OCI-LY3 (cell line): ENCODE measurements at regions not wholly inside any gene's neighbourhood (a gene's known extent, or its start where the extent isn't known, plus 50 kb on each side); places are given as distances from the start of the nearest gene placed in this dataset.

Experiments used
- H2AFZ ChIP-seq: fragments of 200-600, 300-600 bp; shearing (Covaris generic); 2 replicates; pipeline ENCODE4 v1.6.0; 2014; ENCODE audit warnings: antibody characterized with exemption, low read depth, low read length
- H3K27ac ChIP-seq: fragments of 200-600, 300-600 bp; sonication (generic); 2 replicates; pipeline ENCODE4 v1.5.1; 2014; ENCODE audit warnings: mild to moderate bottlenecking, low read length, moderate library complexity, mixed read lengths
- H3K27me3 ChIP-seq: fragments of 200-600, 300-600 bp; sonication (generic); 2 replicates; pipeline ENCODE4 v1.6.1; 2014; ENCODE audit warnings: low read depth, low read length, mixed read lengths
- H3K36me3 ChIP-seq: fragments of 200-600, 300-600 bp; sonication (generic); replicated peaks from 2 replicates; pipeline ENCODE3; 2014; ENCODE audit warnings: low read depth, low read length, mixed read lengths
- H3K4me1 ChIP-seq: fragments of 300-600, 200-600 bp; sonication (generic); 2 replicates; pipeline ENCODE4 v1.6.1; 2014; ENCODE audit warnings: low read length, mixed read lengths
- H3K4me2 ChIP-seq: fragments of 200-600, 300-600 bp; sonication (generic); 2 replicates; pipeline ENCODE4 v1.6.1; 2014; ENCODE audit warnings: low read length, mixed read lengths
- H3K4me3 ChIP-seq: fragments of 300-600, 200-600 bp; sonication (generic); 2 replicates; pipeline ENCODE4 v1.5.1; 2014; ENCODE audit warnings: antibody characterized with exemption, mild to moderate bottlenecking, low read length, moderate library complexity
- H3K79me2 ChIP-seq: fragments of 300-600, 200-600 bp; shearing (Covaris generic); 2 replicates; pipeline ENCODE4 v1.6.1; 2014; ENCODE audit warnings: mild to moderate bottlenecking, low read length, mixed read lengths
- H3K9ac ChIP-seq: fragments of 300-600, 200-600 bp; shearing (Covaris generic); 2 replicates; pipeline ENCODE4 v1.6.0; 2014; ENCODE audit warnings: mild to moderate bottlenecking, low read length, moderate library complexity
- H3K9me3 ChIP-seq: fragments of 200-600, 300-600 bp; shearing (Covaris generic); 2 replicates; pipeline ENCODE4 v1.6.1; 2014; ENCODE audit warnings: low read length, mixed read lengths; ENCODE audit not compliant: insufficient read depth
- H4K20me1 ChIP-seq: fragments of 200-600, 300-600 bp; sonication (generic); 2 replicates; pipeline ENCODE4 v1.6.1; 2016; ENCODE audit warnings: low read length, mixed read lengths; ENCODE audit not compliant: insufficient read depth
- CTCF ChIP-seq: fragments of 200-600, 300-600 bp; sonication (generic); IDR thresholded peaks from 2 replicates; pipeline ENCODE4 v1.5.1; 2014; ENCODE audit warnings: antibody characterized with exemption, low read length, low read depth
- EZH2phosphoT487 ChIP-seq: fragments of 200-600 bp; shearing (Covaris generic); IDR thresholded peaks from 2 replicates; pipeline ENCODE4 v1.6.1; 2018; ENCODE audit warnings: antibody characterized with exemption, mixed run types, low read depth

DNA sequence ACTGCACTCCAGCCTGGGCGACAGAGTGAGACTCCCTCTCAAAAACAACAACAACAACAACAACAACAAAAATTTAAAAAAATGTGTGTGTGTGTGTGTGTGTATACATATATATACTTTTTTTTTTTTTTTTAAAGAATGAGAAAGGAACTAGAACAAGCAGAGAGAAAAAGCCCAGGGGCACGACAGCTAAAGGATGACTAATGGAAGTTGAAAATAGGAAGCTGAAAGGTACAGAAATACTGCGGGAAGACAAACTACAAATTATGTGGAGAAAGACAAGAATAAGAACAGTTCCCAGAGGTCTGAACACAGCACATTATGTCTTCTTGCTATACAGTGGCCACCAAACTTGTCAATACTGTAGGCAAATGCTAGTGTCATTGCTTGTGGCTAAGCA lies 141.9 kb upstream of the PRSS1 start:
- Histone ChIP-seq H3K4me3 (no peak overlapping the region), H3K9ac (no peak overlapping the region), H3K27ac (no peak overlapping the region), H4K20me1 (no peaks in the 10 kb centered on the region), H3K4me1 (peaks cover 12% of the 10 kb centered on the region), H3K4me2 (no peak overlapping the region), H3K79me2 (no peaks in the 10 kb centered on the region), H2AFZ (no peak overlapping the region), H3K36me3 (no peaks in the 10 kb centered on the region), H3K27me3 (peaks cover 44% of the 10 kb centered on the region), H3K9me3 (no peaks in the 10 kb centered on the region)
- TF ChIP-seq CTCF = no peak
- TF ChIP-seq EZH2phosphoT487 = no peak

GRCh38 chr7:142606081-142606480 lies 143.2 kb upstream of the PRSS1 start:
- Histone ChIP-seq H3K4me1 (peaks cover 15% of the 10 kb centered on the region), H3K9ac (no peak overlapping the region), H4K20me1 (no peaks in the 10 kb centered on the region), H3K27ac (no peak overlapping the region), H3K79me2 (no peaks in the 10 kb centered on the region), H3K36me3 (no peaks in the 10 kb centered on the region), H3K4me3 (no peak overlapping the region), H3K27me3 (peaks cover 49% of the 10 kb centered on the region), H2AFZ (no peak overlapping the region), H3K9me3 (no peaks in the 10 kb centered on the region), H3K4me2 (no peak overlapping the region)
- TF ChIP-seq CTCF (no peak), EZH2phosphoT487 (no peak)

DNA sequence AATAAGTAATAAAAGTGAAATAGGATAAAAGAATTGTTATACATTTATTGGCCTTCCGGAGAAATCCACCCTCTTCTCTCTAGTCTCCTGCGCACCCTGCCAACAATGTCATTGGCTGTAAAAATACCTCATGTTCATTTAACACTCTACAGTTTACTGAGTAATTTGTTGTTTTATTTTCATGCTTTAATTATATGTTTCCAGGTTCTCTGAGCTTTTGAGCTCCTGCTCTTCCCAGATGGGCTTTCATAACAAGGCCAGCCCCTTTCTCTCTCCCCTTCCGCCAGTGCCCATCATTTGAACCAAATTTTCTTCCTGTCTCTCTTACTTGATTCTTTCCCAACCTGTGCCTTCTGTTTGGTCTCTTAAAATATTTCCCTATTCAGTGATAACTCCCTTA lies 144.6 kb upstream of the PRSS1 start:
- Histone ChIP-seq H3K4me1 (peaks cover 15% of the 10 kb centered on the region), H2AFZ (no peak overlapping the region)

GRCh38 chr7:142603870-142604448 lies 145.3 kb upstream of the PRSS1 start:
- no peak overlapping the region for H2AFZ ChIP-seq
- peaks cover 15% of the 10 kb centered on the region for H3K4me1 ChIP-seq
- H3K36me3 ChIP-seq = no peaks in the 10 kb centered on the region
- peak overlapping the region; percentile 43 for H3K4me2 ChIP-seq
- no peaks in the 10 kb centered on the region for H3K79me2 ChIP-seq
- no peak overlapping the region for H3K9ac ChIP-seq
- H3K9me3 ChIP-seq = no peaks in the 10 kb centered on the region
- H4K20me1 ChIP-seq = no peaks in the 10 kb centered on the region
- H3K27me3 ChIP-seq = peaks cover 51% of the 10 kb centered on the region
- H3K27ac ChIP-seq = no peak overlapping the region
- H3K4me3 ChIP-seq = peak overlapping the region; percentile 10; the same call in 1 of the 2 replicates
- TF ChIP-seq CTCF (peak; percentile 88), EZH2phosphoT487 (no peak)

More for the DNA sequence above, 144.6 kb upstream of the PRSS1 start:
- no peaks in the 10 kb centered on the region for H3K79me2 ChIP-seq
- peaks cover 57% of the 10 kb centered on the region for H3K27me3 ChIP-seq
- no peaks in the 10 kb centered on the region for H3K36me3 ChIP-seq
- H4K20me1 ChIP-seq = no peaks in the 10 kb centered on the region
- no peak for TF ChIP-seq EZH2phosphoT487
- no peak for TF ChIP-seq CTCF
- H3K4me3 ChIP-seq = no peak overlapping the region
- no peak overlapping the region for H3K9ac ChIP-seq
- H3K27ac ChIP-seq = no peak overlapping the region
- H3K4me2 ChIP-seq = no peak overlapping the region
- no peaks in the 10 kb centered on the region for H3K9me3 ChIP-seq
